ENCODE measurements at regions not wholly inside any gene's neighbourhood (a gene's known extent, or its start where the extent isn't known, plus 50 kb on each side); places are given as distances from the start of the nearest gene placed in this dataset.

DNA sequence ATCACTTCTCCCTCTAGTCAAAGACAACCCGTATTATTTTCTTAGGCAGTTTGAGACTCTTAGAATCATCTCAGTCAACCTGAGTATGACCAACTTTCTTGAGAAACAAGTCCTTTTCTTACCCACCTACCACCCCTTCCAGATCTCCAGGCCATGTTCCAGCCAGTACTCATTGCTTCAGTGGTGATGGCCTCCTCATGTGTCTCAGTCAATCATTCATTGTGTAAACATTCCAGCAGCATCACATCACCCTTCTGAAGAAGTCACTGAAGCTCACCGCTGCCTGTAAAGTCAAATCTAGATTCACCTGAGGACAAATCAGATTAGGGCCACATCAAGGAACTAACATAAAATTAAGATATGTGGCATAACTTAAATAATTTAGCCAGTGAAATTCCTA, 467.2 kb upstream of the NRP1 start:
- Mint-ChIP-seq H3K36me3 (no peaks in the 10 kb centered on the region), H3K27ac (no peak overlapping the region), H3K27me3 (peaks cover 2% of the 10 kb centered on the region), H3K4me3 (no peak overlapping the region), H3K4me1 (no peaks in the 10 kb centered on the region), H3K9me3 (peaks cover 0 to 4% (median 0%) of the 10 kb centered on the region in 3 donors)

DNA sequence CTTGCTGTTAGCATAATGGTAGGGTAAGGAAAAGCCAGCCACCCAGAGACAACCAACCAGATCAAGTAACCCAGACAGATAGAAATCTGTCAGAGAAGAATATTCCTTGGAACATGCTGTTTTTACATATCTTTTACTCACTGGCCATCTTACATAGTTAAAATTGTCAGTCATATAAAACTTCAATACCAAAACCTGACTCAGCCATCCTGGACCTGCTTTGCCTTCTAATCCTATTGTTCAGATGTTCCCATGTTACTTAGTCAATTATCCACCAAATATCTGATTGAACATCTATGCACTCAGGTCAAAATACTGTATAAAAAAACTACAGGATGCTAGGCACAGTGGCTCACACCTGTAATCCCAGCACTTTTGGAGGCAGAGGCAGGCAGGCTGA, 466.5 kb upstream of the NRP1 start:
- no peaks in the 10 kb centered on the region for H3K4me1 Mint-ChIP-seq
- H3K4me3 Mint-ChIP-seq = no peak overlapping the region
- H3K27ac Mint-ChIP-seq = no peak overlapping the region
- no peaks in the 10 kb centered on the region for H3K36me3 Mint-ChIP-seq
- peaks cover 2% of the 10 kb centered on the region for H3K27me3 Mint-ChIP-seq
- H3K9me3 Mint-ChIP-seq = peaks cover 0 to 4% (median 0%) of the 10 kb centered on the region in 3 donors

GRCh38 chr10:33800545-33800944, 466.1 kb upstream of the NRP1 start:
- Mint-ChIP-seq H3K4me3 (no peak overlapping the region), H3K36me3 (no peaks in the 10 kb centered on the region), H3K9me3 (peaks cover 0 to 4% (median under 1%) of the 10 kb centered on the region in 3 donors), H3K4me1 (no peaks in the 10 kb centered on the region), H3K27ac (no peak overlapping the region), H3K27me3 (peaks cover 2% of the 10 kb centered on the region)

GRCh38 chr10:33799944-33800323, 465.5 kb upstream of the NRP1 start:
- Mint-ChIP-seq H3K4me3 (no peak overlapping the region), H3K4me1 (no peaks in the 10 kb centered on the region), H3K9me3 (peaks cover 0 to 4% (median 2%) of the 10 kb centered on the region in 3 donors), H3K36me3 (no peaks in the 10 kb centered on the region), H3K27me3 (peaks cover 2% of the 10 kb centered on the region), H3K27ac (no peak overlapping the region)

- Mint-ChIP-seq H3K27ac (no peak overlapping the region), H3K4me1 (no peaks in the 10 kb centered on the region), H3K9me3 (peaks cover 0 to 4% (median 2%) of the 10 kb centered on the region in 3 donors), H3K4me3 (no peak overlapping the region), H3K36me3 (no peaks in the 10 kb centered on the region), H3K27me3 (peaks cover 2% of the 10 kb centered on the region)
Measured at GRCh38 chr10:33799281-33799943, 464.9 kb upstream of the NRP1 start.

- H3K36me3 Mint-ChIP-seq = no peaks in the 10 kb centered on the region
- H3K9me3 Mint-ChIP-seq = peaks cover 0 to 4% (median 2%) of the 10 kb centered on the region in 3 donors
- no peak overlapping the region for H3K4me3 Mint-ChIP-seq
- H3K27me3 Mint-ChIP-seq = peaks cover 2% of the 10 kb centered on the region
- H3K27ac Mint-ChIP-seq = no peak overlapping the region
- H3K4me1 Mint-ChIP-seq = no peaks in the 10 kb centered on the region
Measured at GRCh38 chr10:33798754-33799153, 464.3 kb upstream of the NRP1 start.

DNA sequence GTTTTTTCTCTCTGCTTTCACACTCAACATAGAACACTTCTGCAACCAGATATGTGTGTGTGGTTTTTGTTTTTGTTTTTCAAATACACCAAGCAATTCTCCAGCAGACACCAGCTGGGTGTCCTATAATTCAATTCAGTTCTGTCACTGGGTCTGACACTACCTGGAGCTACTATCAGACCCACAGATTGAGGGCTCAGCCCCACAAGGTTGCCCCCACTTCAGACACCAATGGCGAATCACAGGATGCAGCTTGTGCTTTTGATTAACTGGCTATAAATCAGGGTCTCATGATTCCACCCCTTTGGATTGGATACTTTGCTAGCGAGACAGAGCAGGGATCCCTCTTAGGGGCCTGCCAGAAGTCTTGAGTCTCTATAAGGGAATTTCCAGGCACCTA, 462.2 kb upstream of the NRP1 start:
- Mint-ChIP-seq H3K27me3 (peaks cover 2% of the 10 kb centered on the region), H3K4me3 (no peak overlapping the region), H3K27ac (peak overlapping the region in 2 of 3 donors; percentile 18 to 72), H3K36me3 (no peaks in the 10 kb centered on the region), H3K9me3 (peaks cover 0 to 4% (median 2%) of the 10 kb centered on the region in 3 donors), H3K4me1 (no peaks in the 10 kb centered on the region)

DNA sequence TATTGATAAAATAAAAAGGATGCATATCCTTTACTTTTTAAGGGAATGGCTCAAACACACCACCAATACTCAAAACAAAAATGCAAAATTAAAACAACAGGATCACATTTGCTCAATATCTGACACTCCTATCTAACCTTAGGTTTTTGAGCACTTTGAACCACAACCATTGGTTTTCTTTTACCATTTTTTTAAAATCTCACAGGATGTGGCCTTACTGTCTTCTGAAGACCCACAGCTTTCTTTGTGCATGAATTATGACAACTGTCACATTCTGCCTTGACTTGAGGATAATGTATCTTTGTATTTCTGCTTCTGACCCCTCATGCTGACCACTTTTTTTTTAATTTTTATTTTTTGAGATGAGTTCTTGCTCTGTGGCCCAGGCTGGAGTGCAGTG, 461.1 kb upstream of the NRP1 start:
- peaks cover 0 to 4% (median 2%) of the 10 kb centered on the region in 3 donors for H3K9me3 Mint-ChIP-seq

DNA sequence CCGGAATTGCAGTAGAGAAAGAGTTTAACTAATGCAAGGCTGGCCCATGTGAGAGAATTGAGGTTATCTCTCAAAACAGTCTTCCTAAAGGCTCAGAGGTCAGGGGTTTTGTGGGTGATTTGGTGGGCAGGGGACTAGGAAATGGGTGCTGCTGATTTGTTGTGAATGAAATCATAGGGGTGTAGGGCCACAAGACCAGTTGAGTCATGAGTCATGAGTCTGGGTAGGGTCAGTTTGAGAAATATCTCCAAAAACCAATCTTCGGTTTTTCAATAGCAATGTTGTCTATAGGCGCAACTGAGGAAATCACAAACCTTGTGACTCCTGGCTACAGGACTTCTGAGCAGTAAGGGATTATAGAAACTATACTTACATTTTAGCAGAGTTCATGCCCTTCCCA, 460.0 kb upstream of the NRP1 start:
- Mint-ChIP-seq H3K36me3 (no peaks in the 10 kb centered on the region), H3K4me1 (no peaks in the 10 kb centered on the region), H3K4me3 (no peak overlapping the region), H3K27me3 (no peaks in the 10 kb centered on the region), H3K9me3 (peaks cover 0 to 2% (median 2%) of the 10 kb centered on the region in 3 donors), H3K27ac (no peak overlapping the region)

More for the DNA sequence above, 461.1 kb upstream of the NRP1 start:
- Mint-ChIP-seq H3K27ac (no peak overlapping the region), H3K27me3 (peaks cover 2% of the 10 kb centered on the region), H3K4me3 (no peak overlapping the region), H3K36me3 (no peaks in the 10 kb centered on the region), H3K4me1 (no peaks in the 10 kb centered on the region)

DNA sequence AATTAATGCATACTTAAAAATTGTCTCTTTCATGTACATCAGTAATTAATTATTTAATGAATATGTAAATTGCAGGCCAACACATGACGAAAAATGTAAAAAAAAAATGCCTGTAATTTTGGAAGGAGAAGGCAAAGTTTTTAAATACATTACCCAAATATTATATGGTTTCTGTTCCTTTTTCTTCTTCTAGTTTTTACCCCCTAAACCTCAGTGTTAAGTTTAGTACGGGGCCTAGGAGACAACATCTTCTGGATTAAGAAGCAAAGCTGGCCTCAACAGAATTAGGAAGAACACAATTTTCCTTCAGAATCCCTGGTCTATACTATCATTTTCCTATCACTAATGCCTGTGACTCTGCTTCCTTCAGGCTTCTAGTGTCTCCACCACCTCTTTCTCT, 459.3 kb upstream of the NRP1 start:
- Mint-ChIP-seq H3K27ac (no peak overlapping the region), H3K36me3 (no peaks in the 10 kb centered on the region), H3K27me3 (no peaks in the 10 kb centered on the region), H3K4me3 (no peak overlapping the region), H3K9me3 (peaks cover 0 to 2% (median 2%) of the 10 kb centered on the region in 3 donors), H3K4me1 (no peaks in the 10 kb centered on the region)

GRCh38 chr10:33791272-33791660, 456.8 kb upstream of the NRP1 start:
- Mint-ChIP-seq H3K36me3 (no peaks in the 10 kb centered on the region), H3K4me1 (no peaks in the 10 kb centered on the region), H3K9me3 (peaks cover 0 to 2% (median 0%) of the 10 kb centered on the region in 3 donors), H3K4me3 (no peak overlapping the region), H3K27ac (no peak overlapping the region), H3K27me3 (no peaks in the 10 kb centered on the region)

- H3K27me3 Mint-ChIP-seq = no peaks in the 10 kb centered on the region
- H3K4me1 Mint-ChIP-seq = no peaks in the 10 kb centered on the region
- H3K4me3 Mint-ChIP-seq = no peak overlapping the region
- H3K36me3 Mint-ChIP-seq = no peaks in the 10 kb centered on the region
- H3K27ac Mint-ChIP-seq = no peak overlapping the region
- H3K9me3 Mint-ChIP-seq = peaks cover 0 to 4% (median 3%) of the 10 kb centered on the region in 3 donors
Measured at GRCh38 chr10:33790521-33791271, 456.2 kb upstream of the NRP1 start.

- H3K4me1 Mint-ChIP-seq = no peaks in the 10 kb centered on the region
- no peaks in the 10 kb centered on the region for H3K36me3 Mint-ChIP-seq
- peak overlapping the region in 1 of 4 donors; percentile 70 for H3K4me3 Mint-ChIP-seq
- peaks cover 6 to 10% (median 8%) of the 10 kb centered on the region in 3 donors for H3K9me3 Mint-ChIP-seq
- H3K27me3 Mint-ChIP-seq = no peaks in the 10 kb centered on the region
- H3K27ac Mint-ChIP-seq = no peak overlapping the region
Measured at GRCh38 chr10:33783557-33783956, 449.1 kb upstream of the NRP1 start.

DNA sequence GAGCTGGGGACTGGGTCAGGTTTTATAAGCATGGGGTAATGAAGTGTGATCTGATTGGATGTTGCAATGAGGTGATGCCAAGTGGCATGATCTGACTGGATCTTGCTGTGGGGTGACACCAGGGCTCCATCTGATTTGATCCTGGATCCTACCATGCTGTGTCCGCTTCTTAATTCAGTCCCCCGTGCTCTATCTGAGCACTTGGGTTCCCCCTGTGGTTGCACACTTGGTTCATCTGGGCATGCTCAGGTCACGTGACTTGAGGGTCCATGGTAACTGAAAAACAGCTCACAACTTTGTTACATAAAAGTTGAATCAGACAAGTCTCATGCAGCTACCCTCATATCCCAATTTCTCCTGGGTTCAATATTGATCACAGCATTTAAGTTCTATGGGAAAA, 448.6 kb upstream of the NRP1 start:
- H3K9me3 Mint-ChIP-seq = peaks cover 6 to 10% (median 8%) of the 10 kb centered on the region in 3 donors
- no peaks in the 10 kb centered on the region for H3K36me3 Mint-ChIP-seq
- H3K4me3 Mint-ChIP-seq = no peak overlapping the region
- no peaks in the 10 kb centered on the region for H3K4me1 Mint-ChIP-seq
- H3K27me3 Mint-ChIP-seq = no peaks in the 10 kb centered on the region
- no peak overlapping the region for H3K27ac Mint-ChIP-seq

GRCh38 chr10:33781606-33782395, 447.3 kb upstream of the NRP1 start:
- no peaks in the 10 kb centered on the region for H3K36me3 Mint-ChIP-seq
- no peak overlapping the region for H3K4me3 Mint-ChIP-seq
- no peaks in the 10 kb centered on the region for H3K27me3 Mint-ChIP-seq
- peaks cover 0 to 2% (median 0%) of the 10 kb centered on the region in 3 donors for H3K4me1 Mint-ChIP-seq
- no peak overlapping the region for H3K27ac Mint-ChIP-seq
- peaks cover 6 to 10% (median 10%) of the 10 kb centered on the region in 3 donors for H3K9me3 Mint-ChIP-seq
